ENCODE measurements at regions not wholly inside any gene's neighbourhood (a gene's known extent, or its start where the extent isn't known, plus 50 kb on each side); places are given as distances from the start of the nearest gene placed in this dataset.

GRCh38 chr4:11053601-11054220, 369.1 kb upstream of the CLNK start:
- no peak overlapping the region for H2AFZ ChIP-seq (ENCODE audit: low read depth, low read length)
- TF ChIP-seq KDM2B (CRISPR knock-in tag; IDR thresholded peaks at IDR 0.05) (no peak), SFPQ (IDR thresholded peaks at IDR 0.05; ENCODE audit: low read depth, low read length) (no peak), POU5F1 (IDR thresholded peaks at IDR 0.05; ENCODE audit: borderline replicate concordance, low read depth, low read length, partially characterized antibody) (no peak), TSC22D4 (tag; IDR thresholded peaks at IDR 0.05) (no peak)
- FAIRE-seq (no peak), ATAC-seq (no peak), DNase-seq (ENCODE audit: extremely low read depth in 1 of 4, low spot score in 3 of 4) (no peak)
- no peaks in the 10 kb centered on the region for H3K4me1 ChIP-seq (replicated peaks in 1 of 2; ENCODE audit: control insufficient read depth in 2 of 2, insufficient read depth in 2 of 2, low read length in 2 of 2)
- intact Hi-C loops (cut with micrococcal nuclease) (no loop called here), in situ Hi-C loops (cut with MboI) (no loop called here)
- ChIA-PET CTCF (ENCODE audit: low intra/inter-chr PET ratio) (no interaction called here), POLR2A (no interaction called here)
- no peaks in the 10 kb centered on the region; the same call in 1 of the 2 replicates for H3K9me3 ChIP-seq (replicated peaks; ENCODE audit: control insufficient read depth, insufficient read depth, low read depth, low read length)
- H3K27me3 ChIP-seq (ENCODE audit: control insufficient read depth in 2 of 2, insufficient read depth in 2 of 2, low read length in 2 of 2): no peaks in the 10 kb centered on the region
- no peaks in the 10 kb centered on the region for H4K20me1 ChIP-seq (replicated peaks; ENCODE audit: control insufficient read depth, insufficient read depth, low read length)
- BruUV-seq (replicated peaks): no TSS peak
- no peak overlapping the region for H3K4me2 ChIP-seq (ENCODE audit: insufficient read depth, low read length)
- WGBS (ENCODE audit: insufficient coverage, low coverage, missing lambda C conversion rate): 3% methylated on average over 5 of the region's 5 CpGs
- H3K36me3 ChIP-seq (ENCODE audit: control insufficient read depth, insufficient read depth, low read length): no peaks in the 10 kb centered on the region
- H3K79me2 ChIP-seq (ENCODE audit: control insufficient read depth, insufficient read depth, low read length): no peaks in the 10 kb centered on the region
- H3K9me1 ChIP-seq (ENCODE audit: control insufficient read depth, insufficient read depth, low read length): no peaks in the 10 kb centered on the region
- H3K27ac ChIP-seq (ENCODE audit: extremely low read depth, low read depth, low read length): no peak overlapping the region
- no peak overlapping the region for H3K9ac ChIP-seq (ENCODE audit: insufficient read depth in 1 of 2, low read depth in 2 of 2, low read length in 2 of 2)
- no peak overlapping the region for H3K4me3 ChIP-seq
